ENCODE measurements at regions not wholly inside any gene's neighbourhood (a gene's known extent, or its start where the extent isn't known, plus 50 kb on each side); places are given as distances from the start of the nearest gene placed in this dataset.

GRCh38 chr20:12641619-12642018 lies 367.2 kb upstream of the SPTLC3 start:
- TF ChIP-seq SP2 (IDR thresholded peaks at IDR 0.05; ENCODE audit: low read length) (no peak), SUZ12 (IDR thresholded peaks at IDR 0.05; ENCODE audit: low read length) (no peak), BRCA1 (IDR thresholded peaks at IDR 0.05; ENCODE audit: low read depth, low read length) (no peak), JUN (IDR thresholded peaks at IDR 0.05; ENCODE audit: low read depth, low read length) (no peak), YY1 (IDR thresholded peaks at IDR 0.05; ENCODE audit: low read depth, low read length) (no peak), CTCF (IDR thresholded peaks at IDR 0.05; ENCODE audit: control extremely low read depth in 1 of 3, insufficient read depth in 1 of 3, low read depth in 1 of 3, low read length in 3 of 3) (no peak), TAF1 (IDR thresholded peaks at IDR 0.05; ENCODE audit: low read depth, low read length) (no peak), POLR2A (IDR thresholded peaks at IDR 0.05; ENCODE audit: control extremely low read depth in 1 of 2, low read depth in 2 of 2, low read length in 2 of 2) (no peak), POU5F1 (IDR thresholded peaks at IDR 0.05; ENCODE audit: low read depth, low read length) (no peak), CHD7 (IDR thresholded peaks at IDR 0.05; ENCODE audit: insufficient replicate concordance, low read length) (no peak), RXRA (IDR thresholded peaks at IDR 0.05; ENCODE audit: insufficient read depth, low read depth, low read length) (no peak), ATF3 (IDR thresholded peaks at IDR 0.05; ENCODE audit: insufficient read depth, low read depth, low read length) (no peak), JUND (IDR thresholded peaks at IDR 0.05; ENCODE audit: low read length) (no peak)

All from H1 (cell line).